ENCODE measurements at regions not wholly inside any gene's neighbourhood (a gene's known extent, or its start where the extent isn't known, plus 50 kb on each side); places are given as distances from the start of the nearest gene placed in this dataset.

DNA sequence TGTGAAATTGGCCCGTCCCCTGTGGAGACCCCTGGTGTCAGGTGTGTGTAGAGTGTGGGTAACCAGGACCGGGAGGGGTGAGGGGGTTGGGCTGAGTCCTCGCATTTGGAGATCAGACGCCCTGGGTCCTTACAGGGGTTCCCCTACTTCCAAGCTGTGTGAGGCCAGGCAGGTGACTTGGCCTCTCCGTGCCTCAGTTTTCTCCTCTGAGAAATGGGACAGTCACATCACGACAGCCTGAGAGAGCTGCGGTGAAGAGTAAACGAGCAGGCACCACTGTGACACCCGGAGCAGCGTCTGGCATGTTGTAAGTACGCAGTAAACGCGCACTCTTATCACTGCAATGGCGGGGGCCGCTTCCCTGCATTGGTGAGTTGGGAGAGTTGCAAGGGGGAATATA, 152.5 kb upstream of the CIBAR2 start:
- no peak for ATAC-seq (replicated peaks in 6 of 8)
- Histone ChIP-seq H3K4me3 (no peak overlapping the region), H3K27ac (no peak overlapping the region), H3K4me1 (replicated peaks in 1 of 2) (peaks cover 63% of the 10 kb centered on the region in 2 donors)
- 78 to 100% (median 92%) methylated on average over 1 to 9 of the region's 15 CpGs; no CpG with 5 or more reads in 4 of the 10 experiments for WGBS, 10 experiments
- in situ Hi-C loops (cut with MboI; ENCODE audit: low pct_unique_long_range_greater_than_20kb in 2 of 9, low sequenced_read_pairs in 9 of 9, unreplicated experiment in 9 of 9) = loop anchor here in 2 of 9 experiments (25.0 kb wide), 1 partner anchor 348 kb away; the partner anchor contains the start of gene GSE1 (in 2 of the 2)

DNA sequence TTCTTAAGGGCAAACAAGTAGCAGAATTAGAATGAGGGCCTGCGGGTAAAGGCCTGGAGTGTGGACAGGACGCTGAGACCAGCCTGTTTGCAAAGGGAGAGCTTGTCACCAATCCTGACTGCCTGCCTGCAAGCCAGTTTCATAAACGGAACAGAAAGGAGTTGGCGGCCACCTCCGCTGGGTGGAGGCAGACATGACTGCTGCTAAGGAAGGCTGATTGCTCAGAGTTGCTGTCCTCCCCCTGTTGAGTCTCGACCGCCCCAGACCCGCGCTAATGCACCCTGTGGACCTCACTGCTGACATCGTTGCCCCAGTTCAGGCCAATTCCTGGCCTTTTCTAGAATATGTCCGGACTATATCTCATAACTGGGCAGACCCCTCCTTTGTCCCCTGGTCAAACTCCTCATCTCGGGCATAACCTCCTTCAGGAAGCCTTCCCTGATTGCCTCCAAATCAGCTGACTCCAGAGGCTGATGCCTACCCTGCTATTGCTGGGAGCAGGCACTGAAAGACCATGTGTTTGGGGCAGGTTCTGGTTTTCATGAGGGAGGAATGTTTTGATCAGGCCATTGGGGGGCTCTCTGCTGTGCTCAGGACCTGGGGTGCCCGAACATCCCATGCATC, 153.0 kb upstream of the CIBAR2 start:
- in situ Hi-C loops (cut with MboI; ENCODE audit: low pct_unique_long_range_greater_than_20kb in 2 of 9, low sequenced_read_pairs in 9 of 9, unreplicated experiment in 9 of 9) = loop anchor here in 2 of 9 experiments (25.0 kb wide), 1 partner anchor 347 kb away; the partner anchor contains the start of gene GSE1 (in 2 of the 2)
- 56 to 100% (median 84%) methylated on average over 1 to 5 of the region's 13 CpGs; no CpG with 5 or more reads in 4 of the 10 experiments for WGBS, 10 experiments
- no peak for ATAC-seq (replicated peaks in 6 of 8)
- Histone ChIP-seq H3K4me3 (no peak overlapping the region), H3K4me1 (replicated peaks in 1 of 2) (peaks cover 63 to 64% of the 10 kb centered on the region in 2 donors), H3K27ac (peak overlapping the region; percentile 19 to 38)

DNA sequence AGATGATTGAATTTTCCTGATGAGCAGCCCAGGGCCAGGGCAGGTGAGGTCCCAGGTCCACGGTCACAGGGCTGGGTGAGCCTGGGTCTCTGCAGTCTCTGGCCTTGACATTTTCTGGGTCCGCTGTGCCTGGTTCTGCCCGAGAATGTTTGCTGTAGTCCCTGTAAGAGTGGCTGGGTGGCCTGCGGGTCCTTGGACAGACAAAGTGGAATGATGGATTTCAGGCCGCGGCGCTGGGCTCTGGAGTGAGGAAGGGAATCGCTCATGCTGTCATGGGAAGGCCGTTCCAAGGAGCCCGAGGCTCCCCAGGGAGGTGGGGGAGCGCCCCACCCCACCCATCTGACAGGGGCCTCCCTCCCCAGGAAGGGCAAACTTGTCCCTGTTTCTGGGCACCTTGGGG, 153.5 kb upstream of the CIBAR2 start:
- WGBS, 10 experiments = 57 to 100% (median 93%) methylated on average over 1 to 3 of the region's 11 CpGs; no CpG with 5 or more reads in 4 of the 10 experiments
- Histone ChIP-seq H3K4me3 (no peak overlapping the region), H3K27ac (peak overlapping the region; percentile 19 to 38), H3K4me1 (replicated peaks in 1 of 2) (peaks cover 66% of the 10 kb centered on the region in 2 donors)
- in situ Hi-C loops (cut with MboI; ENCODE audit: low pct_unique_long_range_greater_than_20kb in 2 of 9, low sequenced_read_pairs in 9 of 9, unreplicated experiment in 9 of 9) = loop anchor here in 2 of 9 experiments (25.0 kb wide), 1 partner anchor 346 kb away; the partner anchor contains the start of gene GSE1 (in 2 of the 2)
- peak in 5 of 8 experiments; percentile 27 to 59 (median 50) for ATAC-seq (replicated peaks in 6 of 8)

DNA sequence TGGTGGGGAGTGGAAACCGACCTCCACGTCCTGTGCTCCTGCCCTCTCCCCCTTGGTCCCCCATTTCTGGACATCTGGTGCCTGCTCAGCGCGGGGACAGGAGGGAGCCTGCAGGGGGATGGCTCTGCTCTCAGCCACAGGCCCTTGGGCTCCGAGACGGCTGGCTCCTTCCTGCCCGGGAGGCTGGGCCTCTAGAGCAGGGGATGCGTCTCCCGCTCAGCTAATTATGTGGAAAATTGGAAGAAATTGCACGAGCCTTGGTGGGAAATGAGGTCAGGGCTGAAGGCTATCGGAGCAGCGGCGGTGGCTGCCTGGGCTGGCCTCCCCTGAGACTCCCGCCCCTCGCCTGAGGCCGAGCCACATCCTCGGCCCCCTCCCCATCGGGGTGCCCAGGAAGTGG, 154.6 kb upstream of the CIBAR2 start:
- peak in 4 of 8 experiments; percentile 4 to 43 (median 28) for ATAC-seq (replicated peaks in 6 of 8)
- peaks cover 71% of the 10 kb centered on the region in 2 donors for H3K4me1 ChIP-seq (replicated peaks in 1 of 2)
- WGBS, 10 experiments = 28 to 46% (median 42%) methylated on average over 2 to 8 of the region's 18 CpGs; no CpG with 5 or more reads in 6 of the 10 experiments
- in situ Hi-C loops (cut with MboI; ENCODE audit: low pct_unique_long_range_greater_than_20kb in 2 of 9, low sequenced_read_pairs in 9 of 9, unreplicated experiment in 9 of 9) = loop anchor here in 2 of 9 experiments (25.0 kb wide), 1 partner anchor 345 kb away; the partner anchor contains the start of gene GSE1 (in 2 of the 2)
- H3K27ac ChIP-seq = peak overlapping the region; percentile 56 to 75
- no peak overlapping the region for H3K4me3 ChIP-seq

DNA sequence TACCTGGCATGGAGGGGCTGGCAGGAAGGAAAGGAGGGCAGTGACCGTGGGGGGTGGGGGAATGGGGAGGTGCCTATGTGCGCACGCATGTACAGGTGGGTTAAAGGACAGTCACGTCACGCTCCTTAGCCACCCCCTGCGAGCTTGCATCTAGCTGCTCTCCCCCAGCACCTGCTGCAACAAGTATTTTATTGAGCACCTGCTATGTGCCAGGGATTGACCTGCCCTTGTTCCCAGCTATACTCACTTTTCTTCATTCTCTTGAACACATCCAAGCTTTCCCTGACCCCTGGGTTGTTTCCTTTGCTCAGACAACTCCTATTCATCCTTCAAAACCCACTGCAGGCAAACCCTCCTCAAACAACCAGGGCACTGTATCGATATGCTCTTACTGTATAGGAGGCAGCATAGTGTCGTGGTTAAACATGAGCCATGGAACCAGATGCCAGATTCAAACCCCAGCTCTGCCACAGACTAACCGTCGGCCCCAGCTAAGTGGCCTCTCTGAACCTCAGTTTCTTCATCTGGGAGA, 155.2 kb upstream of the CIBAR2 start:
- no peak overlapping the region for H3K4me3 ChIP-seq
- in situ Hi-C loops (cut with MboI; ENCODE audit: low pct_unique_long_range_greater_than_20kb in 2 of 9, low sequenced_read_pairs in 9 of 9, unreplicated experiment in 9 of 9) = loop anchor here in 2 of 9 experiments (25.0 kb wide), 1 partner anchor 345 kb away; the partner anchor contains the start of gene GSE1 (in 2 of the 2)
- 84 to 100% (median 100%) methylated on average over 1 to 3 of the region's 10 CpGs; no CpG with 5 or more reads in 5 of the 10 experiments for WGBS, 10 experiments
- ATAC-seq (replicated peaks in 6 of 8) = no peak
- H3K4me1 ChIP-seq (replicated peaks in 1 of 2) = peaks cover 71% of the 10 kb centered on the region in 2 donors
- H3K27ac ChIP-seq = peak overlapping the region; percentile 56 to 75

DNA sequence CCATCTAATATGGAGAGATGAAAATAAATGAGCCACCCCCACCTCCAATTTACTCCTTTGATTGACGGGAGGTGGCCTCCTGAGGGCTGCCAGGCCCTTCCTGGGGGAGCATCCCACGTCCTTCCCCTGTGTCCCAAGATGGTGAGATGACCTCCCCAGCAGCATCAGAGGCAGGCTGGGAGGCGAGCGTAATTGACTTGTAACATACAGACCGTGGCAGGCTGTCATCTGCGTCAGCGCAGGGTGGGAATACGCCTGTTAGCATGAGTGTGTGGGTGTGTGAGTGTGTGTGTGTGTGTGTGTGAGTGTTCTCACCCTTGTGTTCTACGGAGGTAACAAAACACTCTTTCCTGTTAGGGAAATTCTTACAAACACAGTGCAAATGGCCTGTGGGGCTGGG, 156.9 kb upstream of the CIBAR2 start:
- Histone ChIP-seq H3K4me1 (replicated peaks in 1 of 2) (peaks cover 63 to 65% of the 10 kb centered on the region in 2 donors), H3K4me3 (no peak overlapping the region), H3K27ac (peak overlapping the region in 1 of 2 donors; percentile 77)
- in situ Hi-C loops (cut with MboI; ENCODE audit: low pct_unique_long_range_greater_than_20kb in 2 of 9, low sequenced_read_pairs in 9 of 9, unreplicated experiment in 9 of 9) = loop anchor here in 2 of 9 experiments (25.0 kb wide), 1 partner anchor 343 kb away; the partner anchor contains the start of gene GSE1 (in 2 of the 2)
- WGBS, 10 experiments = 53 to 100% (median 80%) methylated on average over 1 to 5 of the region's 9 CpGs; no CpG with 5 or more reads in 6 of the 10 experiments
- ATAC-seq (replicated peaks in 6 of 8) = peak in 5 of 8 experiments; percentile 40 to 73 (median 62)

DNA sequence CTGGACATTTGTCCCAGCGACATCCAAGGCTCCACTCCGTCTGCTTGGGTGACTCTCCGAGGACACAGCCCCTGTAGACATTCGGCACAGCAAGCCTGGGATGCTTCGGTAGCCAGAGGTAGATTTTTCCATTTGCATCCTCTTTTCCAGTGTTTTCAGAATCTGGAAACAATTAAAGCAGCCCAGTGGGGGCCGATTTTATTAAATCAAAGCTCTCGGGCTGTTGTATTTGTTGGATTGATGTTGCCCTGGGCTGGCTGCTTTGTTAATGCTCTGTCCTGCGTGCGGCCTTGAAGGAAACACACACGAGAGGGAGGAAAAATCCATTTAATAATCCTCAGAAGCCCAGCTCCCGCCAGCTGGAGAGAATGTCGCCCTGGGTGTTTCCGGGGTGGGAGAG, 158.1 kb upstream of the CIBAR2 start:
- in situ Hi-C loops (cut with MboI; ENCODE audit: low pct_unique_long_range_greater_than_20kb in 2 of 9, low sequenced_read_pairs in 9 of 9, unreplicated experiment in 9 of 9) = loop anchor here in 2 of 9 experiments (25.0 kb wide), 1 partner anchor 342 kb away; the partner anchor contains the start of gene GSE1 (in 2 of the 2)
- WGBS, 10 experiments = 13 to 59% (median 33%) methylated on average over 1 to 8 of the region's 13 CpGs; no CpG with 5 or more reads in 5 of the 10 experiments
- ATAC-seq (replicated peaks in 6 of 8) = peak in 6 of 8 experiments; percentile 27 to 75 (median 37)
- Histone ChIP-seq H3K4me3 (no peak overlapping the region), H3K4me1 (replicated peaks in 1 of 2) (peaks cover 60 to 65% of the 10 kb centered on the region in 2 donors), H3K27ac (peak overlapping the region; percentile 37 to 77)

DNA sequence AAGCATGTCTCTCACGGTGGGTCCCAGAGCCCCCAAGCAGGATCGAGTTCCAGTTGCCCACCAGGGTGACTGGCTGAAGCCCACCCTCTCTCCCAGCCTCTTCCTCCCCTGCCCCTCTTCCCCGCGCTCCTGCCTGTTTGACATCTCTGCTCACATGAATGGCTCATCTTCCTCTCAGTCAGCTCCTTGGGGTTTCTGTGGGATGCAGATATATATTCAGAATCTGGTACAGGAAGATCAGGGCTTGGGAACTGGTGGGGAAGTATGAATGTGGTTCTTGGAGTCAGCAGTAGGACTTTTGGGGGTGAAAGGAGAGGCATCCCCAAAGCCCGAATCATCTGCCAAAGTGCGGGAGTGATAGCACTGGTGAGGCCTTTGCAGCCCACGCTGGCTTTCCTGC, 158.9 kb upstream of the CIBAR2 start:
- no peak overlapping the region for H3K4me3 ChIP-seq
- in situ Hi-C loops (cut with MboI; ENCODE audit: low pct_unique_long_range_greater_than_20kb in 2 of 9, low sequenced_read_pairs in 9 of 9, unreplicated experiment in 9 of 9) = loop anchor here in 2 of 9 experiments (25.0 kb wide), 1 partner anchor 341 kb away; the partner anchor contains the start of gene GSE1 (in 2 of the 2)
- peak overlapping the region; percentile 37 to 77 for H3K27ac ChIP-seq
- ATAC-seq (replicated peaks in 6 of 8) = no peak
- 87 to 100% (median 92%) methylated on average over 1 to 3 of the region's 7 CpGs; no CpG with 5 or more reads in 5 of the 10 experiments for WGBS, 10 experiments
- H3K4me1 ChIP-seq (replicated peaks in 1 of 2) = peaks cover 57 to 61% of the 10 kb centered on the region in 2 donors

DNA sequence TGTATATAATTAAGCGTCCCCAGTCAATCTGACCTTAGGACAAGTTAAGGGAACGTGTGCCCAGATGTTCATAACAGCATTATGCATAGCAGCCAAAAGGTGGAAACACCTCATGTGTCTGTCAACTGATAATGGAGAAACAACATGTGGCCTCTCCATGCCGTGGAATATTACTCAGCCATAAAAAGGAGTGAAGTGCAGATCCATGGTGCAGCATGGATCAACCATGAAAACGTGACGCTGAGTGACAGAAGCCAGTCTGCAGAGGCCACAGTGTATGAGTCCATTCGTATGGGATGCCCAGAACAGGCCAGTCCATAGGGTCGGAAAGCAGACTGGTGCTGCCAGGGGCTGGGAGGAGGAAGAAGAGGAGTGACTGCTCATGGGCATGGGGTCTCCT, 161.0 kb upstream of the CIBAR2 start:
- Histone ChIP-seq H3K4me1 (replicated peaks in 1 of 2) (peaks cover 45 to 56% of the 10 kb centered on the region in 2 donors), H3K4me3 (no peak overlapping the region), H3K27ac (no peak overlapping the region)
- no peak for ATAC-seq (replicated peaks in 6 of 8)
- WGBS, 10 experiments = 80 to 100% (median 96%) methylated on average over 2 to 7 of the region's 7 CpGs; no CpG with 5 or more reads in 2 of the 10 experiments
- in situ Hi-C loops (cut with MboI; ENCODE audit: low pct_unique_long_range_greater_than_20kb in 2 of 9, low sequenced_read_pairs in 9 of 9, unreplicated experiment in 9 of 9) = loop anchor here in 2 of 9 experiments (25.0 kb wide), 1 partner anchor 339 kb away; the partner anchor contains the start of gene GSE1 (in 2 of the 2)

DNA sequence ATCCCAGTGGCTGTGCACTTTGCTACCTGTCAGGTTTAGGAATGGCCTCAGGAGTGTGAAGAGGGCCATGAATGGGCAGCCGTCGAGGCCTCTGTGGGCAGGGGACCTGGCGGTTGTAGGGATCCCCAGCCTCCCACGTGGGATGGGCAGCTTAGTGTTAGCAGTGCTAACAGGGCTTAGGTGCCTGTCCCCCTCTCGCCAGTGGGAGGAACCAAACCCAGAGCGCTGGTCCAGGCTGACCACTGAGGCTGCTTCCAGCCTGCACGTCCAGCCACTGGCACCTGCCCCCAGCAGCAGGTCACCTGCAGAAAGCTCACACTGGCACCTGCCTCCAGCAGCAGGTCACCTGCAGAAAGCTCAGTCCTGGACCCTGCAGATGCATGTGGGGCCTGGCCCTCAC, 162.2 kb upstream of the CIBAR2 start:
- in situ Hi-C loops (cut with MboI; ENCODE audit: low pct_unique_long_range_greater_than_20kb in 2 of 9, low sequenced_read_pairs in 9 of 9, unreplicated experiment in 9 of 9) = loop anchor here in 2 of 9 experiments (25.0 kb wide), 1 partner anchor 338 kb away; the partner anchor contains the start of gene GSE1 (in 2 of the 2)
- H3K4me1 ChIP-seq (replicated peaks in 1 of 2) = peaks cover 50 to 55% of the 10 kb centered on the region in 2 donors
- H3K4me3 ChIP-seq = no peak overlapping the region
- WGBS, 10 experiments = 80 to 87% (median 80%) methylated on average over 1 to 7 of the region's 7 CpGs; no CpG with 5 or more reads in 7 of the 10 experiments
- H3K27ac ChIP-seq = no peak overlapping the region
- ATAC-seq (replicated peaks in 6 of 8) = no peak

DNA sequence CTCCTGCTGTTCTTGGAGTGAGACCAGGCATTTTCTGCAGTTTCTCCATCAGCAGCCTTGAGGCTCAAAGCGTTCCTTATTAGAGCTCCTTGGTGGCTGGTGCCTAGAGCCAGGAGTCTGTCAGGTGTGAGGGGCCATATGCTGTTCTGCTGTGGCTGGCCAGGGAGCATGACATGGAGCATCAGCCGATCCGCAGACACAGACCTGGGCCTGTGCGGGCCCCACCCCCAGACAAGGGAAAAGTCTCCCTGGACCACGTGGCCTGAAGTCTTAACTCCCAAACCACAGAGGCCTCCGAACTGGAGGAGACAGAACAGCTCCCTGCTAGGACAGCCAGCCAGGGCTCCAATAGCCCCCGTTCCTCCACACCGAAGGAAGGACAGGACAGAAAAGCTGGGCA, 162.7 kb upstream of the CIBAR2 start:
- ATAC-seq (replicated peaks in 6 of 8) = no peak
- Histone ChIP-seq H3K27ac (no peak overlapping the region), H3K4me1 (replicated peaks in 1 of 2) (peaks cover 50 to 53% of the 10 kb centered on the region in 2 donors), H3K4me3 (no peak overlapping the region)
- in situ Hi-C loops (cut with MboI; ENCODE audit: low pct_unique_long_range_greater_than_20kb in 2 of 9, low sequenced_read_pairs in 9 of 9, unreplicated experiment in 9 of 9) = loop anchor here in 6 of 9 experiments (25.0 kb wide), 4 partner anchors 163 to 437 kb away; partner anchors contain the start of genes GSE1 (in 3 of the 6) and CIBAR2 (in 1 of the 6)
- WGBS, 10 experiments = 56 to 100% methylated on average over 1 to 3 of the region's 8 CpGs; no CpG with 5 or more reads in 8 of the 10 experiments

DNA sequence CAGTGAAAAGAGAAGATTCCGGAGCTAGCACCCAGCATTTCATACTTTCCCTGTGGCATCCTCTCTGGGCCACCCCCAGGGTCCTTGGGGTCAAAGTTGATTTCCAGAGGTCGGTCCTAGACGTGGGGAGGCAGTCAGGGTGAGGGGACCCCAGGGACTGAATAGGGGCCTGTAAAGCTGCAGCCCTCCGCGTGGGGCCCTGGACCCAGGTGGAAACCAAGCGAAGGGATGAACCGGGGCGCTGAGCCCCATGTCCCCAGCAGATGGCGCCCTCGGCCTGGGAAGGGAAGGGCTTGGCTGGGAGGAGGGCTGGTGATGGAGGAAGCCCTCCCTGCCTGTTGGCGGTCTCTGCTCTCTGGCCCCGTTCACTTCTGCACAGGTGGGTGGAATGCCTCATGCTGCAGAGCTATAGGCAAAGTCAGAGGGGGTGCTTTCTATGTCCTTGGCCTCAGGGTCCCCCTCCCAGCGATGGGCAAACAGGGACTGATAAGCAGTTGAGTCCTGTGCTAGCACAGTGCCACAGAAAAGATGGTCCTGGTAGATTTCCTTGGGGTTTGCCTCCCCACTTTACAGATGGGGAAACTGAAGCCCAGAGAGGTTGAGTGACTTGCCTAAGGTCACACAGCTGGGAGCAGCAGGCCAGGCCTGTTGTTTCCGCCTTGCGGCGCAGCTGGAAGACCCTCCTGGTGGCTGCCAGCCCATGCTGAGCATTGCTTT, 163.4 kb upstream of the CIBAR2 start:
- 0 to 100% (median 16%) methylated on average over 1 to 9 of the region's 16 CpGs; no CpG with 5 or more reads in 4 of the 10 experiments for WGBS, 10 experiments
- H3K4me1 ChIP-seq (replicated peaks in 1 of 2) = peaks cover 47 to 51% of the 10 kb centered on the region in 2 donors
- H3K27ac ChIP-seq = no peak overlapping the region
- H3K4me3 ChIP-seq = no peak overlapping the region
- ATAC-seq (replicated peaks in 6 of 8) = peak; percentile 82 to 96 (median 85)
- in situ Hi-C loops (cut with MboI; ENCODE audit: low pct_unique_long_range_greater_than_20kb in 2 of 9, low sequenced_read_pairs in 9 of 9, unreplicated experiment in 9 of 9) = loop anchor here in 4 of 9 experiments (25.0 kb wide), 4 partner anchors 163 to 437 kb away; partner anchors contain the start of genes CIBAR2 (in 1 of the 4) and GSE1 (in 1 of the 4)

All from motor neuron (in vitro differentiated cells).